IPS-11a (cell line): ENCODE measurements at regions not wholly inside any gene's neighbourhood (a gene's known extent, or its start where the extent isn't known, plus 50 kb on each side); places are given as distances from the start of the nearest gene placed in this dataset.
"Not testable (repeated sequence)": the region's sequence is repeated elsewhere in the genome, so short reads cannot be mapped to it uniquely, and the experiment has no call there.

ENCODE experiments used
- H3K4me3 ChIP-seq: one replicate; pipeline ENCODE4 v1.5.1; 2013; ENCODE audit warnings: low read depth, low read length, control low read depth

DNA sequence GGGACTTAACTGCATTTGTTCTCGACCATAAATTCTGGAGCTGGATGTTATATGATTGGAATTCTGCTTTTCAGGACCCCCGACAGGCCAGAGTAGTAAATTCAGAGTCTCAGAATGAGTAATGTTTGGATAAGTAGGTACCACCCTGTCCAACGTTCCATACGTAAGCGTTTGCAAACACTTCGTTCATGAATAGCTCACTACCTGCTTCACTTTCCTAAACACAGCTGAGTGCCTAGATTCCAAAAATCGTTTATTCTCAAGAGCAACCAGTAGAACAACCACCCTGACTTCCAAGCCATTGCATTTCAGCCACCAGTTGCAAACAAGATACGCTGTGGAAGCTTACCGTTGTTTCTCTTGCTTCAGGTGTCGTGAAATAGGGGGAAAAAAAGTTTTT lies 101.3 kb upstream of the DMRT1 start:
- no peak overlapping the region for H3K4me3 ChIP-seq

DNA sequence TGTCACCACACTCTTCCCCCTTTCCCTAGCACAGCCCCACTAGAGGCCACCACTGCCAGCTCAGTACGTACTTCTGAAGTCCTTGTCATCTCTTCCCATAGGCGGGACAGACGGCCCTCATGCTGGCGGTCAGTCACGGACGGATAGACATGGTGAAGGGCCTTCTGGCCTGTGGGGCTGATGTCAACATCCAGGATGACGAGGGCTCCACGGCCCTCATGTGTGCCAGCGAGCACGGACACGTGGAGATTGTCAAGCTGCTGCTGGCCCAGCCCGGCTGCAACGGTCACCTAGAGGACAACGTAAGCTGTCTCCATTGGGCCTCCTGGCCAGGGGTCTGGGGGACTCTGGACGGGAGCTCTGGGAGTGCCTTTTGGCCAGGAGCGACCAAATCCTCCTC lies 99.4 kb upstream of the DMRT1 start:
- H3K4me3 ChIP-seq = no peak overlapping the region

DNA sequence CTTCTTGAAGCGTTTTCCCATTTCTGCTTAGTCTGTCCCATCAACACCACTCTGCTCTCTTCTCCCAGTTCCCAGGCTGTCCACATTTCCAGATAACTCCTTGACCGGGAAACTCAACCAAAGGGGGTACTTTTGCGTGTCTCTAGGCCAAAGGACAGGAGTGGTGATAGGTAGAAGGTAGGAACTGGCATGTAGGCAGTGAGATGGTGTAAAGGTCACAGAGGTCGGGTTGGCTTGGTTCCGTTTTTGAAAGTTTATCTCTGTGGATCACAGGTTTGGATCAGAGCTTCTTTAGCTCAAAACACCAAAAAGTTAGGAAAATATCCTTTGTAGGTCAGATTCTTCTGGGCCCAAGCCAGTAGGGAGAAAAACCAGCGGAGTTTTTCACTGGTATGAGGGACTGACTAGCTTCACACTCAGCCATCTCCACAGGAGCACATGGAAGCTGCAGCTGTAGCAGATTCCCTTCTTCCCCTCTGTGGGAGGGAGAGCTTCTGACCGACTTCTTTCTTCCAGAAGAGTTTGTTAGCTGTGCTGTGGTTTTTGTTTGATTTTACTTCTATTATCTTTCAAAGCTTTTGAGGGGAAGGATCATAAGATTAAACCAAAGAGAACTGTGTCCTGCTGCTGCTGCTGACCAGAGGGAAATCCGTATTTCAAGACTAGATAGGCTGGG lies 98.4 kb upstream of the DMRT1 start:
- no peak overlapping the region for H3K4me3 ChIP-seq

DNA sequence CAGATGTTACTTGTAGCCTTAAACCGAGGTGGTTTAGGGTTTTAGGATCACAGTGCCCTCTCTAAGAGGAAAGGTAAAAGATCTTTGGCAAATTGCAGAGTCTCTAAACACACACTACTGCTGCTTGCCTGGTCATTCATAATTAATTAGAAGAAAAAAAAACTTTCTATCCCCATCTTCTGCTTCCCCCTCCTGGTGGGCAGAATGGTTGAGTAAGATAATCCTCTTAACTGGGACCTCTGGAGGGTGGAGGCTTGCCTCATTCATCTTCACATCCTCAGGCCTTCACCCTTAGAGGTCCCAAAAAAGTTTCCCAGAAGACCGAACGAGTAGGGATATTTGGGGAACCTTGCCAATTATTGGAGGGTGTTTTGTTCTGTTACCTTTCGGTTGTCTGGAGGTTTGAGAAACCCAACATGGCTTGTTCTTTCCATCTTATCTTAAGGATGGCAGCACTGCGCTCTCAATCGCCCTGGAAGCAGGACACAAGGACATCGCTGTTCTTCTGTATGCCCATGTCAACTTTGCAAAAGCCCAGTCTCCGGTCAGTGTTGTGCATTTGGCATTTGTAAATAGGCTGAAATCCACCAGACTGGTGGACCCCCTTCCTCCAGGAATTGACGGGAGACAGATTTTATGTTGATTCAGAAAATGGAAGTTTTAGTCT lies 97.3 kb upstream of the DMRT1 start:
- H3K4me3 ChIP-seq = no peak overlapping the region

DNA sequence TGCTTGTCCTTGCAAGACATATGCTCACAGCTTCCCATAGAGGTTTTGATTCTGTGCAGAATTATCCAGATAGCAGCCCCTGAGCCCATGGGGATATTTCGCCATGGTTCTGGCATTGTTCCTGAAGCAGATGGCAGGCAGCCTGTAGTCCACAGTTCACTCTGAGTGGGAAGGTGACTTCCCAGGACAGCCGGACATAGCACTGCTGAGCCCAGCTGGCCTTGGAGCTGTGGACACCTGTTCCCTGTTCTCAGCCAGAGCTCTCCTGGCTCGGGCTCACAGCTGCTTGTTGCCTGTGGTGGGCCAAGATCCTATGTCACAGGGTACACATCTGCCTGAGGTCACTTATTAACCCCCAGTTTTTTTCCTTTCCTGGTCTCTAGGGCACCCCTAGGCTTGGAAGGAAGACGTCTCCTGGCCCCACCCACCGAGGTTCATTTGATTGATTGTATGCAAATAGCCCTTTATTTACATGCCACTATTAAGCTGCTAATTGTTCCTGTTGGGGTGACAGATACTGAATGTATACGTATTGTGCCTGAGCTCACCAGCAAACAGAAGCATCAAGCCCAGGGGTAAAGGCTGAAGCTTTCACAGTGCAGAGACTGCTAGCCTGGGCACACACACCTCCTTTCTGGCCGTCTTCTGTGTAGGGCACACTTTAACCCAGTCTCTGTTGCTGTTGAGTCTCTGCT lies 96.6 kb upstream of the DMRT1 start:
- no peak overlapping the region for H3K4me3 ChIP-seq

DNA sequence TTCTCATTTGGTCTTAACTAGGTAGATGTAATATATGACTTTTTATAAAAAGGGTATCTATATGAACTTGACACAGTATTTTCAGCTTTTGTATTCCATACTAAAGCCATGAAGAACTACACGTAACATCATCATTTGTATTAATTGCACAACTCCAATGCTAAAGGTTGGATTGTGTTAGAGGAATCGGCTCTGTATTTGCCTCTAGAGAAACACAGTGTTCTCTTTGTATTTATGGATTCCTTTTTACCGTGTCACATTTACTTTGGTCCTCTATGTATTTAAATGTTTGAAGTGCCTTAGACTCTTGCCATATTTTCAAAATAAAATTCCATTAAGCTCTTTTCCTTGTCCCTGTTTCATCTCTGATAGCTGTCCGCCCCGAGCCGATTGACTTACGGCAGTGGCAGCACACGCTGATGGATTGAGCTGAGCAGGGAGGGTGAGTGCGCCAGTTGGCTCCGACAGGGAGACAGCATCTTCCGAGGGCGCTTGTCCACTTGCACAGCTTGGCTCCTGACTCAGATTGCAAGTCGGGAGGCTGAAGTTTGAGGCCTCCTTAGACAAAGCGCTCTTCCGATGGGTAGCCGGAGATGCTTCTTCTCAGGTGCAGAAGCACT lies 95.6 kb upstream of the DMRT1 start:
- H3K4me3 ChIP-seq = no peak overlapping the region

DNA sequence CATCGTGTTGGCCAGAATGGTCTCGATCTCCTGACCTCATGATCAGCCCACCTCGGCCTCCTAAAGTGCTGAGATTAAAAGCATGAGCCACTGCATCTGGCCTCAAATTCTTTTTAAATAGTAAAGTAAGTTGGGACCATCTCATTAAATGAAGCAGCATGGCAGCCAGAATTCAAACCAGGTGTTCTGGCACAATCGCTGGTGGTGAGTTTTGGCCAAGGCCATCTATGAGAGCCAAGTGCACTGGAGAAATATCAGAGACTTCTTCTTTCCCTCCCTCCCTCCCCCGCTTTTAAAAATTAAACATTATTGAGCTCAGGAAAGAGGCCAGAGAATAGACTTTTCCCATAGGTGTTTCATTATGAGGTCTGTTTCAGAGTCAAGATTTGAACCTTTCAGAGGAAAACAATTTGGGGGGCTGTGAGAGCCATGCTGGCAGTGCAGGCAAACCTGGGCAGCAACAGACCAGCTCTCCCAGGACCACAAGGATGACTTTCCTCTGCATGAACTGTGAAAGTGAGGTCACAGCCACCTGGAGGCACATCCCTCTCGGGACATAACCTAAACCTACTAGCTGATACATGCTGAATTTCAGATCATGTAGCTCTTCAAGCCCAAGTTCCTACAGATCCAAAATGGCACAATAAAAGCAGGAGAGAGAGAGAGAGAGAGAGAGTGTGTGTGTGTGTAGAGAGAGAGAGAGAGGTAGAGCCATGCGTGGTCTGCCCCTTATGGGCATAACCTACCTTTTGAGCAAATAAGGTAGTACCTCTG lies 94.6 kb upstream of the DMRT1 start:
- no peak overlapping the region for H3K4me3 ChIP-seq

DNA sequence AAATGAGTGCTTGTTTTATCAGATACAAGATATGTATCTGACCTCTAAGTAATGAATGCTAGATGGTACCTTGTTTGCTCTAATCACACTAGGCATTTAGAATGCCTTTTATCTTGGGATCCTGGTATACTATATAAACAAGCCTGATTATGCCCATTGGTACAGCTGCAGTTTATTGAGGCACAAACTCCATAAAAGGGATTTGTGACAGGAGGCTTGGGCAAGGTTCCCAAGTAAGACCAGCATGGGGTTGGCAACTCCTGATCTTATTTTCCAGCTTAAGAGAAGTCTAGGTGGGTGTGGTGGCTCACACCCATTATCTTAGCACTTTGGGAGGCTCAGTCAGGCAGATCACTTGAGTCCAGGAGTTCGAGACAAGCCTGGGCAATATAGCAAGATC lies 93.9 kb upstream of the DMRT1 start:
- H3K4me3 ChIP-seq = no peak overlapping the region

DNA sequence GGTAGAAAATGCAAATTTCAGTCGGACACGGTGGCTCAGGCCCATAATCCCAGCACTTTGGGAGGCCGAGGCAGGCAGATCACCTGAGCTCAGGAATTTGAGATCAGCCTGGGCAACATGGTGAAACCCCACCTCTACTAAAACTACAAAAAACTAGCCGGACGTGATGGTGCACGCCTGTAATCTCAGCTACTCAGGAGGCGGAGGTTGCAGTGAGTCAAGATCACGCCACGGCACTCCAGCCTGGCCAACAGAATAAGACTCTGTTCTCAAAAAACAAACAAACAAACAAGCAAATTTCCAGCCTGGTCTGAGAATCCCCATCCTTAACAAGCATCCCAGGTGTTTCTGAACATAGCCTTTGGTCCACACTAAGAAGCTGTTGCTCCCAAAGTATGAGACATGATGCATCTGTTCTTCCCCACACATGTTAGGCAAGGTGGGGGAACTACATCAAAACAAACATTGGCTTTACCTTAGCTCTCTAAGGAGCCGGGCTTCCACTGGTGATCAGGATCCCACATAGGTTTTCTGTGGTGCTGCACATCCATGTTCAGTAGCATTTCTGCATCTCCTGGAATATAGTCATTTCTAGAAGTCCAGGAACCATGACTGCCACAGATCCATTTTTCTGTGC lies 92.5 kb upstream of the DMRT1 start:
- no peak overlapping the region for H3K4me3 ChIP-seq

DNA sequence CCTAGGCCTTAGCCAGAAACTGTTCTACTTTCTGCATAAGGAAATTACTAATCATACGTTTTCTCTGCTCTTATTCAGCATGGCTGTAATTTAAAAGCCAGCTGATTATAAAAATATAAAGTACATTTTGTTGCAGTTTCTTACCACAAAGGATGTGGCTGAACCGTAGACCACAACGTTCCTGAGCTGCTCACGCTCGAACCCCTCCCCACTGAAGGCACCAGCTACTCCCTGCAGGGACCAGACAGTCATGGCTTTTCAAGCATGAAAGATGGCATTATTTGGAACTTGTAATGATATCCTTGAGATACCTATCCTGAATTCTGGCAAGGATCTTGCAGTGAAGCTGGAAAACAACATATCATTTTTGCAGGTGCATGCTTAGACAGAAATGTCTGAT lies 91.8 kb upstream of the DMRT1 start:
- H3K4me3 ChIP-seq = no peak overlapping the region

DNA sequence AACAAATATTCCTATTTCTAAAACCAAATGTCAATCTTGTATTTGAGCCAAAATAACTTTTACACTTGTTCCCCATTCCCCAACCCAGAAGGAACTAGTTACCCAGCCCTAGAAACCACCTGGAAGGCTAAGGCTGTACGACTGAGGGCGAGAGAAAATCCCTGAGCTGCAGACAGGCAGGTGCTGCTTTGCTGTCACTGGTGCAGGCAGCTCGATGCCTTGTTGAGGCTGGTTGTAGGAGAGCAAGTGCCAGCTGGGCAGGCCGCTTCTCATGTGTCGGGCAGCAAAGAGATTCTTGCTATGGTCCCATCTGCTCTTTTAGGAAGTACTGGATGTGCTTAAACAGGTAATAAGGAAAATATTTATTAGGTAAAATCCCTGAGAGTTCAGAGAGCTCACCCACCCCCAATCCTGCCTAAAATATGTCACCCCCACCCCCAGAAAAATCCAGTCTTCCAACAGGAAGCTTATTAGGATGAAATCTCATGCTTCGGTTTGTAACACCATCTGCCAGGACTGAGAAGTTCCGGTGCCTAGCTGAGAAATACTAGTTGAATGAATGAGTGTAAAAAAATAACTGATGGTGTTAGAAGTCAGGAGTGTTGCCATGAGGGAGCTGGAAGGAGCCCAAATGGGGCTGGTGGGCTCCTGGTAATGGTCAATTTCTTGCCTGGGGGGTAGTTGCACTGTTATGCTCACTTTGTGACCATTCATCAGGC lies 91.1 kb upstream of the DMRT1 start:
- no peak overlapping the region for H3K4me3 ChIP-seq

DNA sequence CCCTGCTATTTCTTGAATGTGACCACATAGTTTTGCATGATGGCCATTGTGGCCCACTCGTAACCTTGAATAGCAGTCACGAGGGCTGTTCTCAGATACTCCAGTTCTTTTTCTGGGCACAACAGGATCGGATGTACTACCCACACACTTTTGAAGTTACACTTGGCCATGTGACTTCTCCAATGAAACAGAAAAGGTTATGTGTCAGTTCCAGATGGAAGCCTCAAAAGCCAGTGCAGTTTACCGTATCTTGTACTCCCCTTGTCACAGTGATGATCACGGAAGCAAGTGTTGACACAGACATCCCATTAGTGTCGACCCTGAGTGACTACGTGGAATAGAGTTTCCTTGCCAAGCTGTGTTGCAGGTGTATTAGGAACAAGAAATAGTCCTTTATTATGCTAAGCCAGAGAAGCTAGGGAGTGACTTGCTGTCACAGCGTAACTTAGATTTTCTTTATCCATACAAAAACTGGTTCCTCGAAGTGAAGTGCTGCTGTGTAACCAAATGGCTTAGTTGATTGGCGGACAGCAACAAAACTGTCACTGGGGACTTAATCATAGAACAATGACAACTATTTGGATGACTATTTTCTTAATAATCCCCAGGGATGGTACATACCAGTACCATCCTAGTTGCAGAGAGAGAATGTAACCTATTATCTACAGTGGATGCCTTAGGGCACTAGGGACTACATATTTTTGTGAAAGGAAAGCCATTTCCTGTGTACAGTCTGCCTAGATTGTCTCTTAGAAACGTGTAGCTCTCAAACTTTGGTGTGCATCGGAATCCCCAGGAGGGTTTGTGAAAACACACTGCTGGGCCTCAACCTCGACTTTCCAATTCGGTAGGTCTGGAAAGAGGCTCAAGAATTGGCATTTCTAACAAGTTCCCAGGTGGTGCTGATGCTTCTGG lies 90.1 kb upstream of the DMRT1 start:
- H3K4me3 ChIP-seq = no peak overlapping the region

DNA sequence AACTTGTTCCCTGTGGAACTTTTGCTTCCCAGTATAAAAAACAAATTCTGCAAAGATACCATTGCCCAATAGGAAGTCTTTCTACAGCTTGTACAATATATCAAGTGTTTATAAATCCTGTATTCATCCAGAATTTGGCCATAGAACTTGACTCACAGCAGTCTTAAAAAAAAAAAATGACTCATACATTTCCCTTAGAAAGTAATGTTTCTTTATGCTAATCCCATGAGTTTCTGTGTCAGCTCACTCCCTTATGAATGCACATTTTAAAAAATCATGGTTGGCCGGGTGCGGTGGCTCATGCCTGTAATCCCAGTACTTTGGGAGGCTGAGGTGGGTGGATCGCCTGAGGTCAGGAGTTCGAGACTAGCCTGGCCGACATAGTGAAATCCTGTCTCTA lies 89.3 kb upstream of the DMRT1 start:
- no peak overlapping the region for H3K4me3 ChIP-seq

DNA sequence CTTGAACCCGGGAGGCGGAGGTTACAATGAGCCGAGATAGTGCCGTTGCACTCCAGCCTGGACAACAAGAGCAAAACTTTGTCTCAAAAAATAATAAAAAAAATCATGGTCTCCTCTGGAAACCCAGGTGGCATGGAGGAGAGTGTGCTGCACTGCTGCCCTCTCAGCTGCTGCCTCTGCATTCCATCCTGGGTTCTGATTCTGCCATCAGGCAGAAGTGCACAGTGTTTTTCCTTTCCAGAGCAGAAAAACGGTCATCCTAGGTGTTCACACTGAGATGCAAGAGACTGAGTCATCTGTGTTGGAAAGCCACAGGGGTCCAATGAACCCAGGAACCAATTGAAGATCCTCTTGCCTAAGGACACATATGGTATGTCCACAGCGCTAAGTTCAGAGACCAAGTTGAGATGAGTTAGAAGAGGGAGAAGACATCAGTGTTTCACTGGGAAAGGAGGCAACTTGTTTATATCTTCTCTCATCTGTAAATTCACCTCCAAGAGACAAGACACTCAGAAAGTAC lies 88.8 kb upstream of the DMRT1 start:
- no peak overlapping the region for H3K4me3 ChIP-seq

DNA sequence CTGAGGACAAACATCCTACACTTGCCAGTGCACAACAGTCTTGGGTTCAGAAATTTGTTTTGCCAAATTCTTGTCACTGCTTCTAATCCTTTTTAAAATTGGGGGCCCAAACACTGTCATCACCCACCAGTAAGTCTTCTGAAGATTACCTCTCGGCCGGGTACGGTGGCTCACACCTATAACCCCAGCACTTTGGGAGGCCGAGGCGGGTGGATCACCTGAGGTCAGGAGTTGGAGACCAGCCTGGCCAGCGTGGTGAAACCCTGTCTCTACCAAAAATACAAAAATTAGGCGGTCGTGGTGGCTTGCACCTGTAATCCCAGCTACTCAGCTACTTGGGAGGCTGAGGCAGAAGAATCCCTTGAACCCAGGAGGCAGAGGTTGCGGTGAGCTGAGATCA lies 87.8 kb upstream of the DMRT1 start:
- not testable (repeated sequence) for H3K4me3 ChIP-seq

DNA sequence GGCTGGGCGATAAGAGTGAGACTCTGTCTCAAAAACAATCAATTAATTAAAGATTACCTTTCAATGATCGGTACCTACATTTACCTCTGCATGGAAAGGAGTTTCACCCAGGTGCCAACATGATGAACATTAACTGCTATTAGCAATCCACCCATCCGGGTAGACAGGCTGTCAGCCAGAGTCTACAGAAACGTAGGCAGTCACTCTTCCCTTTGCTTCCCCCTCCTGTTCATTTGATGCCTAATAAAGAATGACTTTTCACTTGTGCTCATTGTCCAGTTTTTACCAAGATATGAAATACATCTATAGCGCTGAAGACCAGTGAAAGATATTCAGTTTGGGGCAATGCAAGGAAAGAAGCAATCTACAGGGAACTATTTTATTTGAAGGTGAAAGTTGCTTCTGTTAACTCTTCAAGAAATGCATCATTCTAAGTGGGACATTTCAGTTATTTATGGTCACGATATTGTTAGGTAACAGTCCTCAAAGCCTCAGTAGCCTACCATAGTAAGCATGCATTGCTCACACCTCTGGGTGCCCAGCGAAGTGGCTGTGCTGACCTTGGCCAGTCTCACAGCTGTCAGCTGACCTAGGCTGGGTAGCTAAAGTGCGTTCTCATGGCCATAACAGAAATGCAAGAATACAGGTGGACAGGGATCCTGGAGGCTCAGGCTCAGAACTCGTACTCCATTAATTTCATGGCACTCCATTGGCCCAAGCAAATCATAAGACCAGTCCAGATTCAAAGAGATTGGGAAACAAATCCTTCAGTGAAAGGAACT lies 87.2 kb upstream of the DMRT1 start:
- no peak overlapping the region for H3K4me3 ChIP-seq

DNA sequence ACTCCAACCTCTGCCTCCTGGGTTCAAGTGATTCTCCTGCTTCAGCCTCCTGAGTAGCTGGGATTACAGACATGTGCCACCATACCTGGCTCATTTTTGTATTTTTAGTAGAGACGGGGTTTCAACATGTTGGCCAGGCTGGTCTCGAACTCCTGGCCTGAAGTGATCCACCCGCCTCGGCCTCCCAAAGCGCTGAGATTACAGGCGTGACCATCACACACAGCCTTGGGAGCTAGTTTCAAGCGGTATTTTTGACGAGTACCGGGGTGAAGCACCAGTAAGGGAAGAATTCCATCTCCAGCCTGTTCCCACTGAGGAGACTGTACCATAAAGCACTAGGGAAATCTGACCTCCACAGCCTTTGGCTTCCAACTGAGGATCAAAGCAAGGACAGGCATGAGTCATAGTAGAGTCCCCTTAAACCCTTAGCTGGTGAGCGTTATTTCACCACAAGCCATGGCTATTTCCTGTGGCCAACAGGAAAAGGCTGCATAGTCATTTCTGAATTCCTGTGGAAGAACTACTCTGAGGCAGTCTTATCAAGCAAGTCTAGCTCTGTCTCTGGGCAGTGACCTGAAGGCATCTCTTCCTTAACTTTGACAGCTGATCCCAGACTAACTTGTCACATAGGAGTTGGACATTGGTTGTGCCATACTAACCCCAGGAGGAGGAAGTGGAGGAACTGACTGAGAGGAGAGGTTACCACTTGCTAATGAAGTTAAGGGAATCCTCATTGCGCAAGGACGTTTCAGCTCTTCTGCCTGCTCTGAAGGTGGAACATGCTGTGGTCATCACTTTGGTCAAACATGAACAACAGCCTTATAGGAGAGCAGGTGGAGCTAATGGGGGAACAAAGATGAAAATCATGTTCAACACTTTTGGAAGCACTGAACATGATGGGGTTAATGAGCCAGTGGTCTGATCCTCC lies 85.8 kb upstream of the DMRT1 start:
- no peak overlapping the region for H3K4me3 ChIP-seq
